ENCODE measurements at regions not wholly inside any gene's neighbourhood (a gene's known extent, or its start where the extent isn't known, plus 50 kb on each side); places are given as distances from the start of the nearest gene placed in this dataset.

DNA sequence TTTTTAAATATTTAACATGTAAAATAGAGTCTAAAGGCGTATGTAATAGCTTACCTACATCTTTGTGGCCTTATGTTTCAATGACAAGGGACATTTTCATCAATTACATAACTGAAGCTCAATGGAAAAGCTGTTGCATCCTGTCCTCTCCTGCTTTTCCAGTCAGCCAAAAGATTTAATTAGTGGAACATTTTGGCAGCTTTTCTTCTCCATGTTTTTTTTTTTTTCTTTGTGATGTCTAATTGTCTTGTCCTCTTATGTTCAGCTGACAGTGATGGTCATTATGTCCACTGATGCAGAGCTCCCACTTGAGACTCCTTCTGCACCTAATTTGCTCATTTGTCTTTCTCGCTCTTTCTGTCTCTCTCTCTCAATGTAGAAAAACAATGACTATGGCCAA, 422.2 kb downstream of the GABRG1 start:
- TF ChIP-seq, protein P1, sequence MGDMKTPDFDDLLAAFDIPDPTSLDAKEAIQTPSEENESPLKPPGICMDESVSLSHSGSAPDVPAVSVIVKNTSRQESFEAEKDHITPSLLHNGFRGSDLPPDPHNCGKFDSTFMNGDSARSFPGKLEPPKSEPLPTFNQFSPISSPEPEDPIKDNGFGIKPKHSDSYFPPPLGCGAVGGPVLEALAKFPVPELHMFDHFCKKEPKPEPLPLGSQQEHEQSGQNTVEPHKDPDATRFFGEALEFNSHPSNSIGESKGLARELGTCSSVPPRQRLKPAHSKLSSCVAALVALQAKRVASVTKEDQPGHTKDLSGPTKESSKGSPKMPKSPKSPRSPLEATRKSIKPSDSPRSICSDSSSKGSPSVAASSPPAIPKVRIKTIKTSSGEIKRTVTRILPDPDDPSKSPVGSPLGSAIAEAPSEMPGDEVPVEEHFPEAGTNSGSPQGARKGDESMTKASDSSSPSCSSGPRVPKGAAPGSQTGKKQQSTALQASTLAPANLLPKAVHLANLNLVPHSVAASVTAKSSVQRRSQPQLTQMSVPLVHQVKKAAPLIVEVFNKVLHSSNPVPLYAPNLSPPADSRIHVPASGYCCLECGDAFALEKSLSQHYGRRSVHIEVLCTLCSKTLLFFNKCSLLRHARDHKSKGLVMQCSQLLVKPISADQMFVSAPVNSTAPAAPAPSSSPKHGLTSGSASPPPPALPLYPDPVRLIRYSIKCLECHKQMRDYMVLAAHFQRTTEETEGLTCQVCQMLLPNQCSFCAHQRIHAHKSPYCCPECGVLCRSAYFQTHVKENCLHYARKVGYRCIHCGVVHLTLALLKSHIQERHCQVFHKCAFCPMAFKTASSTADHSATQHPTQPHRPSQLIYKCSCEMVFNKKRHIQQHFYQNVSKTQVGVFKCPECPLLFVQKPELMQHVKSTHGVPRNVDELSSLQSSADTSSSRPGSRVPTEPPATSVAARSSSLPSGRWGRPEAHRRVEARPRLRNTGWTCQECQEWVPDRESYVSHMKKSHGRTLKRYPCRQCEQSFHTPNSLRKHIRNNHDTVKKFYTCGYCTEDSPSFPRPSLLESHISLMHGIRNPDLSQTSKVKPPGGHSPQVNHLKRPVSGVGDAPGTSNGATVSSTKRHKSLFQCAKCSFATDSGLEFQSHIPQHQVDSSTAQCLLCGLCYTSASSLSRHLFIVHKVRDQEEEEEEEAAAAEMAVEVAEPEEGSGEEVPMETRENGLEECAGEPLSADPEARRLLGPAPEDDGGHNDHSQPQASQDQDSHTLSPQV (IDR thresholded peaks at IDR 0.05): no peak
- TF ChIP-seq, protein P2, sequence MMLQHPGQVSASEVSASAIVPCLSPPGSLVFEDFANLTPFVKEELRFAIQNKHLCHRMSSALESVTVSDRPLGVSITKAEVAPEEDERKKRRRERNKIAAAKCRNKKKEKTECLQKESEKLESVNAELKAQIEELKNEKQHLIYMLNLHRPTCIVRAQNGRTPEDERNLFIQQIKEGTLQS (IDR thresholded peaks at IDR 0.05; ENCODE audit: borderline replicate concordance, extremely low read depth, low read depth, low read length): no peak
- TF ChIP-seq TAF1 (IDR thresholded peaks at IDR 0.05; ENCODE audit: borderline replicate concordance, low read depth, low read length) (no peak), NBN (IDR thresholded peaks at IDR 0.05) (no peak), POLR2A (IDR thresholded peaks at IDR 0.05; ENCODE audit: low read depth, low read length) (no peak), ZNF274 (IDR thresholded peaks at IDR 0.05; ENCODE audit: insufficient read depth, insufficient read length) (no peak), ATF7 (IDR thresholded peaks at IDR 0.05; ENCODE audit: low read depth) (no peak), ZNF24 (IDR thresholded peaks at IDR 0.05) (no peak), MYC (IDR thresholded peaks at IDR 0.05; ENCODE audit: insufficient read depth, insufficient read length, insufficient replicate concordance, low read length, severe bottlenecking) (no peak), CREB1 (IDR thresholded peaks at IDR 0.05; ENCODE audit: low read depth) (no peak)
- TF ChIP-seq, protein P3, sequence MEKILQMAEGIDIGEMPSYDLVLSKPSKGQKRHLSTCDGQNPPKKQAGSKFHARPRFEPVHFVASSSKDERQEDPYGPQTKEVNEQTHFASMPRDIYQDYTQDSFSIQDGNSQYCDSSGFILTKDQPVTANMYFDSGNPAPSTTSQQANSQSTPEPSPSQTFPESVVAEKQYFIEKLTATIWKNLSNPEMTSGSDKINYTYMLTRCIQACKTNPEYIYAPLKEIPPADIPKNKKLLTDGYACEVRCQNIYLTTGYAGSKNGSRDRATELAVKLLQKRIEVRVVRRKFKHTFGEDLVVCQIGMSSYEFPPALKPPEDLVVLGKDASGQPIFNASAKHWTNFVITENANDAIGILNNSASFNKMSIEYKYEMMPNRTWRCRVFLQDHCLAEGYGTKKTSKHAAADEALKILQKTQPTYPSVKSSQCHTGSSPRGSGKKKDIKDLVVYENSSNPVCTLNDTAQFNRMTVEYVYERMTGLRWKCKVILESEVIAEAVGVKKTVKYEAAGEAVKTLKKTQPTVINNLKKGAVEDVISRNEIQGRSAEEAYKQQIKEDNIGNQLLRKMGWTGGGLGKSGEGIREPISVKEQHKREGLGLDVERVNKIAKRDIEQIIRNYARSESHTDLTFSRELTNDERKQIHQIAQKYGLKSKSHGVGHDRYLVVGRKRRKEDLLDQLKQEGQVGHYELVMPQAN (conservative IDR thresholded peaks at IDR 0.05): no peak
- TF ChIP-seq, protein P4, sequence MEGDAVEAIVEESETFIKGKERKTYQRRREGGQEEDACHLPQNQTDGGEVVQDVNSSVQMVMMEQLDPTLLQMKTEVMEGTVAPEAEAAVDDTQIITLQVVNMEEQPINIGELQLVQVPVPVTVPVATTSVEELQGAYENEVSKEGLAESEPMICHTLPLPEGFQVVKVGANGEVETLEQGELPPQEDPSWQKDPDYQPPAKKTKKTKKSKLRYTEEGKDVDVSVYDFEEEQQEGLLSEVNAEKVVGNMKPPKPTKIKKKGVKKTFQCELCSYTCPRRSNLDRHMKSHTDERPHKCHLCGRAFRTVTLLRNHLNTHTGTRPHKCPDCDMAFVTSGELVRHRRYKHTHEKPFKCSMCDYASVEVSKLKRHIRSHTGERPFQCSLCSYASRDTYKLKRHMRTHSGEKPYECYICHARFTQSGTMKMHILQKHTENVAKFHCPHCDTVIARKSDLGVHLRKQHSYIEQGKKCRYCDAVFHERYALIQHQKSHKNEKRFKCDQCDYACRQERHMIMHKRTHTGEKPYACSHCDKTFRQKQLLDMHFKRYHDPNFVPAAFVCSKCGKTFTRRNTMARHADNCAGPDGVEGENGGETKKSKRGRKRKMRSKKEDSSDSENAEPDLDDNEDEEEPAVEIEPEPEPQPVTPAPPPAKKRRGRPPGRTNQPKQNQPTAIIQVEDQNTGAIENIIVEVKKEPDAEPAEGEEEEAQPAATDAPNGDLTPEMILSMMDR (IDR thresholded peaks at IDR 0.05 in 2 of 3, conservative IDR thresholded peaks at IDR 0.05 in 1 of 3; ENCODE audit: control insufficient read depth in 2 of 3, extremely low read depth in 1 of 3, insufficient read depth in 1 of 3, low read depth in 3 of 3, low read length in 3 of 3): no peak
- TF ChIP-seq, protein P5, sequence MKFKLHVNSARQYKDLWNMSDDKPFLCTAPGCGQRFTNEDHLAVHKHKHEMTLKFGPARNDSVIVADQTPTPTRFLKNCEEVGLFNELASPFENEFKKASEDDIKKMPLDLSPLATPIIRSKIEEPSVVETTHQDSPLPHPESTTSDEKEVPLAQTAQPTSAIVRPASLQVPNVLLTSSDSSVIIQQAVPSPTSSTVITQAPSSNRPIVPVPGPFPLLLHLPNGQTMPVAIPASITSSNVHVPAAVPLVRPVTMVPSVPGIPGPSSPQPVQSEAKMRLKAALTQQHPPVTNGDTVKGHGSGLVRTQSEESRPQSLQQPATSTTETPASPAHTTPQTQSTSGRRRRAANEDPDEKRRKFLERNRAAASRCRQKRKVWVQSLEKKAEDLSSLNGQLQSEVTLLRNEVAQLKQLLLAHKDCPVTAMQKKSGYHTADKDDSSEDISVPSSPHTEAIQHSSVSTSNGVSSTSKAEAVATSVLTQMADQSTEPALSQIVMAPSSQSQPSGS (IDR thresholded peaks at IDR 0.05; ENCODE audit: low read length): no peak
- TF ChIP-seq, protein P6, sequence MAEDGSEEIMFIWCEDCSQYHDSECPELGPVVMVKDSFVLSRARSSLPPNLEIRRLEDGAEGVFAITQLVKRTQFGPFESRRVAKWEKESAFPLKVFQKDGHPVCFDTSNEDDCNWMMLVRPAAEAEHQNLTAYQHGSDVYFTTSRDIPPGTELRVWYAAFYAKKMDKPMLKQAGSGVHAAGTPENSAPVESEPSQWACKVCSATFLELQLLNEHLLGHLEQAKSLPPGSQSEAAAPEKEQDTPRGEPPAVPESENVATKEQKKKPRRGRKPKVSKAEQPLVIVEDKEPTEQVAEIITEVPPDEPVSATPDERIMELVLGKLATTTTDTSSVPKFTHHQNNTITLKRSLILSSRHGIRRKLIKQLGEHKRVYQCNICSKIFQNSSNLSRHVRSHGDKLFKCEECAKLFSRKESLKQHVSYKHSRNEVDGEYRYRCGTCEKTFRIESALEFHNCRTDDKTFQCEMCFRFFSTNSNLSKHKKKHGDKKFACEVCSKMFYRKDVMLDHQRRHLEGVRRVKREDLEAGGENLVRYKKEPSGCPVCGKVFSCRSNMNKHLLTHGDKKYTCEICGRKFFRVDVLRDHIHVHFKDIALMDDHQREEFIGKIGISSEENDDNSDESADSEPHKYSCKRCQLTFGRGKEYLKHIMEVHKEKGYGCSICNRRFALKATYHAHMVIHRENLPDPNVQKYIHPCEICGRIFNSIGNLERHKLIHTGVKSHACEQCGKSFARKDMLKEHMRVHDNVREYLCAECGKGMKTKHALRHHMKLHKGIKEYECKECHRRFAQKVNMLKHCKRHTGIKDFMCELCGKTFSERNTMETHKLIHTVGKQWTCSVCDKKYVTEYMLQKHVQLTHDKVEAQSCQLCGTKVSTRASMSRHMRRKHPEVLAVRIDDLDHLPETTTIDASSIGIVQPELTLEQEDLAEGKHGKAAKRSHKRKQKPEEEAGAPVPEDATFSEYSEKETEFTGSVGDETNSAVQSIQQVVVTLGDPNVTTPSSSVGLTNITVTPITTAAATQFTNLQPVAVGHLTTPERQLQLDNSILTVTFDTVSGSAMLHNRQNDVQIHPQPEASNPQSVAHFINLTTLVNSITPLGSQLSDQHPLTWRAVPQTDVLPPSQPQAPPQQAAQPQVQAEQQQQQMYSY (CRISPR knock-in tag; IDR thresholded peaks at IDR 0.05): no peak

Data from GM12878 (cell line).